ENCODE measurements at regions not wholly inside any gene's neighbourhood (a gene's known extent, or its start where the extent isn't known, plus 50 kb on each side); places are given as distances from the start of the nearest gene placed in this dataset.

GRCh38 chr12:108019862-108020261, 109.2 kb upstream of the WSCD2 start:
- no peak overlapping the region for H3K27ac ChIP-seq
- no peak for DNase-seq (ENCODE audit: low read depth, low spot score)

- DNase-seq (ENCODE audit: low read depth, low spot score), result no peak
- H3K27ac ChIP-seq, result no peak overlapping the region
Measured at GRCh38 chr12:108021141-108021540, 107.9 kb upstream of the WSCD2 start.

GRCh38 chr12:108021949-108022522, 107.1 kb upstream of the WSCD2 start:
- no peak for DNase-seq (ENCODE audit: low read depth, low spot score)
- H3K27ac ChIP-seq, result no peak overlapping the region

GRCh38 chr12:108029051-108029835, 99.8 kb upstream of the WSCD2 start:
- H3K27ac ChIP-seq, result no peak overlapping the region
- DNase-seq (ENCODE audit: low read depth, low spot score), result no peak

- no peak for DNase-seq (ENCODE audit: low read depth, low spot score)
Measured at GRCh38 chr12:108033090-108033489, 96.0 kb upstream of the WSCD2 start.

GRCh38 chr12:108035372-108035771, 93.7 kb upstream of the WSCD2 start:
- DNase-seq (ENCODE audit: low read depth, low spot score), result no peak
- H3K27ac ChIP-seq, result no peak overlapping the region

More at GRCh38 chr12:108033090-108033489, 96.0 kb upstream of the WSCD2 start:
- no peak overlapping the region for H3K27ac ChIP-seq

- H3K27ac ChIP-seq, result no peak overlapping the region
- no peak for DNase-seq (ENCODE audit: low read depth, low spot score)
Measured at GRCh38 chr12:108037960-108038359, 91.1 kb upstream of the WSCD2 start.

GRCh38 chr12:108039794-108040193, 89.3 kb upstream of the WSCD2 start:
- DNase-seq (ENCODE audit: low read depth, low spot score), result no peak
- no peak overlapping the region for H3K27ac ChIP-seq

- H3K27ac ChIP-seq, result no peak overlapping the region
- no peak for DNase-seq (ENCODE audit: low read depth, low spot score)
Measured at GRCh38 chr12:108040947-108041346, 88.1 kb upstream of the WSCD2 start.

GRCh38 chr12:108043286-108043685, 85.8 kb upstream of the WSCD2 start:
- DNase-seq (ENCODE audit: low read depth, low spot score), result no peak
- no peak overlapping the region for H3K27ac ChIP-seq

GRCh38 chr12:108043750-108044533, 85.1 kb upstream of the WSCD2 start:
- DNase-seq (ENCODE audit: low read depth, low spot score), result no peak
- no peak overlapping the region for H3K27ac ChIP-seq

GRCh38 chr12:108046135-108046534, 83.0 kb upstream of the WSCD2 start:
- DNase-seq (ENCODE audit: low read depth, low spot score), result no peak
- no peak overlapping the region for H3K27ac ChIP-seq

- no peak for DNase-seq (ENCODE audit: low read depth, low spot score)
- no peak overlapping the region for H3K27ac ChIP-seq
Measured at GRCh38 chr12:108046650-108047049, 82.4 kb upstream of the WSCD2 start.

- no peak overlapping the region for H3K27ac ChIP-seq
- no peak for DNase-seq (ENCODE audit: low read depth, low spot score)
Measured at GRCh38 chr12:108047071-108047550, 82.0 kb upstream of the WSCD2 start.

GRCh38 chr12:108048686-108049085, 80.4 kb upstream of the WSCD2 start:
- no peak overlapping the region for H3K27ac ChIP-seq
- DNase-seq (ENCODE audit: low read depth, low spot score), result no peak

- DNase-seq (ENCODE audit: low read depth, low spot score), result no peak
- H3K27ac ChIP-seq, result no peak overlapping the region
Measured at GRCh38 chr12:108050696-108051095, 78.4 kb upstream of the WSCD2 start.

- no peak overlapping the region for H3K27ac ChIP-seq
- no peak for DNase-seq (ENCODE audit: low read depth, low spot score)
Measured at GRCh38 chr12:108052260-108052659, 76.8 kb upstream of the WSCD2 start.

- DNase-seq (ENCODE audit: low read depth, low spot score), result no peak
- H3K27ac ChIP-seq, result no peak overlapping the region
Measured at GRCh38 chr12:108053512-108053911, 75.6 kb upstream of the WSCD2 start.

GRCh38 chr12:108054496-108054895, 74.6 kb upstream of the WSCD2 start:
- DNase-seq (ENCODE audit: low read depth, low spot score), result no peak

GRCh38 chr12:108055141-108055540, 73.9 kb upstream of the WSCD2 start:
- DNase-seq (ENCODE audit: low read depth, low spot score), result no peak
- no peak overlapping the region for H3K27ac ChIP-seq

More at GRCh38 chr12:108054496-108054895, 74.6 kb upstream of the WSCD2 start:
- H3K27ac ChIP-seq, result no peak overlapping the region

GRCh38 chr12:108060067-108060466, 69.0 kb upstream of the WSCD2 start:
- no peak for DNase-seq (ENCODE audit: low read depth, low spot score)
- no peak overlapping the region for H3K27ac ChIP-seq
